Uterus (tissue), 3 donors: ENCODE measurements at regions not wholly inside any gene's neighbourhood (a gene's known extent, or its start where the extent isn't known, plus 50 kb on each side); places are given as distances from the start of the nearest gene placed in this dataset.

Experiments used
- DNase-seq, 2 donors: peaks; one replicate each; pipeline ENCODE4 v3.0.0-alpha.2; 2019 to 2020
- H3K27ac ChIP-seq, 2 donors: fragments of 200-600 bp; sonication (generic); 1 replicate in 1 of 2; 2 replicates in 1 of 2; pipeline ENCODE4 v1.5.1; 2016 to 2018
- H3K27me3 ChIP-seq, 2 donors: fragments of 200-600 bp; sonication (generic); one replicate each; pipeline ENCODE4 v1.5.1; 2018 to 2019; ENCODE audit warnings: control low read depth in 1 of 2
- H3K36me3 ChIP-seq, 2 donors: fragments of 200-600 bp; sonication (generic); one replicate each; pipeline ENCODE4 v1.5.1; 2019; ENCODE audit warnings: control low read depth in 1 of 2
- H3K4me1 ChIP-seq, 2 donors: fragments of 200-600 bp; sonication (generic); one replicate each; pipeline ENCODE4 v1.5.1; 2018 to 2019; ENCODE audit warnings: control low read depth in 1 of 2
- H3K4me3 ChIP-seq, 2 donors: fragments of 200-600 bp; sonication (generic); 1 replicate in 1 of 2; 2 replicates in 1 of 2; pipeline ENCODE4 v1.5.1; 2018 to 2019; ENCODE audit warnings: mild to moderate bottlenecking in 1 of 2
- H3K9me3 ChIP-seq, 2 donors: fragments of 200-600 bp; sonication (generic); one replicate each; pipeline ENCODE4 v1.5.1; 2019; ENCODE audit warnings: control low read depth in 1 of 2
- CTCF ChIP-seq, 4 experiments: fragments of 200-600 bp in 2 of 4; fragments of 450-650 bp in 2 of 4; sonication (generic) in 2 of 4; IDR thresholded peaks; one replicate each; pipeline ENCODE4 v1.5.1; 2016 to 2019; ENCODE audit warnings: antibody characterized with exemption in 4 of 4, mild to moderate bottlenecking in 2 of 4, moderate library complexity in 1 of 4
- POLR2A ChIP-seq, 2 donors: fragments of 450-650 bp; IDR thresholded peaks; one replicate each; pipeline ENCODE4 v1.6.1; 2016; ENCODE audit warnings: antibody characterized with exemption in 2 of 2, mild to moderate bottlenecking in 1 of 2, moderate library complexity in 1 of 2
- intact Hi-C: fragments of 100-400 bp; cut with DNase I; formaldehyde crosslinking; loops from one replicate; pipeline ENCODE4 v1.15.1; 2023; ENCODE audit warnings: low total_unique reads
- donor health status: DM: yes; HTN: yes; CAD: no.

GRCh38 chr1:5373281-5373680 is 618.9 kb downstream of the NPHP4 start:
- no peak for DNase-seq
- H3K36me3 ChIP-seq, result no peaks in the 10 kb centered on the region
- no peaks in the 10 kb centered on the region for H3K27me3 ChIP-seq
- H3K27ac ChIP-seq, result no peak overlapping the region
- no peak overlapping the region for H3K4me3 ChIP-seq
- intact Hi-C loops, result no loop called here
- H3K9me3 ChIP-seq, result no peaks in the 10 kb centered on the region
- TF ChIP-seq POLR2A (IDR thresholded peaks at IDR 0.05) (no peak), CTCF (IDR thresholded peaks at IDR 0.05) (no peak)
- no peaks in the 10 kb centered on the region for H3K4me1 ChIP-seq

- Histone ChIP-seq H3K36me3 (no peaks in the 10 kb centered on the region), H3K27me3 (no peaks in the 10 kb centered on the region), H3K9me3 (no peaks in the 10 kb centered on the region), H3K27ac (no peak overlapping the region), H3K4me3 (no peak overlapping the region), H3K4me1 (no peaks in the 10 kb centered on the region)
- intact Hi-C loops, result no loop called here
- no peak for TF ChIP-seq CTCF (IDR thresholded peaks at IDR 0.05)
- no peak for TF ChIP-seq POLR2A (IDR thresholded peaks at IDR 0.05)
- no peak for DNase-seq
These were observed 621.0 kb downstream of the NPHP4 start for GRCh38 chr1:5371270-5371669.

GRCh38 chr1:5370311-5370710 is 621.9 kb downstream of the NPHP4 start:
- DNase-seq, result no peak
- Histone ChIP-seq H3K27me3 (no peaks in the 10 kb centered on the region), H3K4me3 (no peak overlapping the region), H3K27ac (no peak overlapping the region), H3K4me1 (no peaks in the 10 kb centered on the region), H3K9me3 (no peaks in the 10 kb centered on the region), H3K36me3 (no peaks in the 10 kb centered on the region)
- no peak for TF ChIP-seq POLR2A (IDR thresholded peaks at IDR 0.05)
- intact Hi-C loops, result no loop called here

- Histone ChIP-seq H3K9me3 (no peaks in the 10 kb centered on the region), H3K36me3 (no peaks in the 10 kb centered on the region), H3K27ac (no peak overlapping the region), H3K4me1 (no peaks in the 10 kb centered on the region), H3K27me3 (no peaks in the 10 kb centered on the region), H3K4me3 (no peak overlapping the region)
- DNase-seq, result no peak
- TF ChIP-seq POLR2A (IDR thresholded peaks at IDR 0.05) (no peak), CTCF (IDR thresholded peaks at IDR 0.05) (no peak)
- intact Hi-C loops, result no loop called here
These were observed 623.0 kb downstream of the NPHP4 start for GRCh38 chr1:5369223-5369622.

DNA sequence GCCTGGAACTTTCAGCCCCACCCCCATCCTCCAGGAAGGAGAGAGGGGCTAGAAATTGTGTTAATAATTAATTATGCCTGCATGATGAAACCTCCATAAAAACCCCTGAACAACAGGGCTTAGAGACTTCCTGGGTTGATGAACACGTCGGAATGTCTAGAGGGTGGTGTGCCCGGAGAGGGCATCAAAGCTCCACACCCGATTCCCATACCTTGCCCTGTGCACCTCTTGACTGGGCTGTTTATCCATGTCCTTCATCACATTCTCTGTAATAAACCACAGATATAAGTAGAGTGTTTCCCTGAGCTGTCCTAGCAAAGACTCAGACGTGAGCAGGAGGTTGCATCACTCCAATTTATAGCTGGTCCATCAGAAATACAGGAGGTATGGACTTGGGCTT is 624.0 kb downstream of the NPHP4 start:
- TF ChIP-seq POLR2A (IDR thresholded peaks at IDR 0.05) (no peak), CTCF (IDR thresholded peaks at IDR 0.05) (no peak)
- Histone ChIP-seq H3K27me3 (no peaks in the 10 kb centered on the region), H3K4me1 (no peaks in the 10 kb centered on the region), H3K36me3 (no peaks in the 10 kb centered on the region), H3K27ac (no peak overlapping the region), H3K4me3 (no peak overlapping the region), H3K9me3 (no peaks in the 10 kb centered on the region)
- DNase-seq, result no peak
- intact Hi-C loops, result no loop called here

DNA sequence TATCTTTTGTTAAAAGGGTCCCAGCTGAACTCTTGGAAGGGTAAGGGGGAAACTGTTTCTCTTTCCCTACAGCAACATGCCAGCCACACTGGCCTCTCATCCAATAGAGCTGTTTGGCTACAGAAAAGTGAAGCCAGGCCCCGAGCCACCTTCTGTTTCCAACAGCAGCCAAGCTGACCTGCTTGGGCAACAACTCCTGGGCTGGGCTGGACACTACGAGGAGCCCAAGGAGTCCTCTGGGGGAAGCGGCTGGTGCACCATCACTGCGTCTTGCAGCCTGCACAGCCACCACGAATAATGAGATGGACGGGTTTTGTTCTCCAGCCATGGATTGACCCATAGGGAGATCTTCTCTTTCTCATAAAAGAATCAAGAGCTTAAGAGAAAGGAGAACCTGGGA is 624.9 kb downstream of the NPHP4 start:
- no peak overlapping the region for H3K4me3 ChIP-seq
- H3K27ac ChIP-seq, result no peak overlapping the region
- no peaks in the 10 kb centered on the region for H3K27me3 ChIP-seq
- no peaks in the 10 kb centered on the region for H3K4me1 ChIP-seq
- intact Hi-C loops, result no loop called here
- no peak for TF ChIP-seq CTCF (IDR thresholded peaks at IDR 0.05)
- TF ChIP-seq POLR2A (IDR thresholded peaks at IDR 0.05), result no peak
- DNase-seq, result no peak
- H3K36me3 ChIP-seq, result no peaks in the 10 kb centered on the region
- H3K9me3 ChIP-seq, result no peaks in the 10 kb centered on the region
